ENCODE measurements at regions not wholly inside any gene's neighbourhood (a gene's known extent, or its start where the extent isn't known, plus 50 kb on each side); places are given as distances from the start of the nearest gene placed in this dataset.

GRCh38 chr4:182124359-182124758 lies 118.8 kb upstream of the TENM3 start:
- TF ChIP-seq CTCF (IDR thresholded peaks at IDR 0.05) (no peak), POLR2A (IDR thresholded peaks at IDR 0.05) (no peak)

All from heart left ventricle (tissue), 13 donors.